Osteocyte (in vitro differentiated cells): ENCODE measurements at regions not wholly inside any gene's neighbourhood (a gene's known extent, or its start where the extent isn't known, plus 50 kb on each side); places are given as distances from the start of the nearest gene placed in this dataset.

Experiments
- DNase-seq: peaks from one replicate; pipeline ENCODE4 v3.0.0; 2021; ENCODE audit warnings: mixed read lengths; ENCODE audit not compliant: unreplicated experiment; ENCODE audit errors: extremely low spot score
- H3K27ac Mint-ChIP-seq: one replicate; pipeline ENCODE4 v1.8.0; 2021; ENCODE audit warnings: mild to moderate bottlenecking, mixed read lengths; ENCODE audit not compliant: unreplicated experiment
- H3K27me3 Mint-ChIP-seq: one replicate; pipeline ENCODE4 v1.8.0; 2021; ENCODE audit warnings: mixed read lengths; ENCODE audit not compliant: unreplicated experiment
- H3K36me3 Mint-ChIP-seq: one replicate; pipeline ENCODE4 v1.8.0; 2021; ENCODE audit warnings: mixed read lengths; ENCODE audit not compliant: unreplicated experiment
- H3K4me1 Mint-ChIP-seq: one replicate; pipeline ENCODE4 v1.8.0; 2021; ENCODE audit warnings: mixed read lengths; ENCODE audit not compliant: unreplicated experiment
- H3K4me3 Mint-ChIP-seq: one replicate; pipeline ENCODE4 v1.8.0; 2021; ENCODE audit warnings: mild to moderate bottlenecking, moderate library complexity, mixed read lengths; ENCODE audit not compliant: unreplicated experiment
- H3K9me3 Mint-ChIP-seq: one replicate; pipeline ENCODE4 v1.8.0; 2021; ENCODE audit warnings: mixed read lengths; ENCODE audit not compliant: unreplicated experiment
- TF ChIP-seq, protein P1 (sequence below): fragments of 200-600 bp; sonication (generic); IDR thresholded peaks from 2 replicates; pipeline ENCODE4 v1.5.0; 2021; ENCODE audit warnings: antibody characterized with exemption, mild to moderate bottlenecking, moderate library complexity

GRCh38 chr5:154696891-154697290 is 58.3 kb upstream of the LARP1 start:
- Mint-ChIP-seq H3K4me3 (no peak overlapping the region), H3K36me3 (no peaks in the 10 kb centered on the region)

DNA sequence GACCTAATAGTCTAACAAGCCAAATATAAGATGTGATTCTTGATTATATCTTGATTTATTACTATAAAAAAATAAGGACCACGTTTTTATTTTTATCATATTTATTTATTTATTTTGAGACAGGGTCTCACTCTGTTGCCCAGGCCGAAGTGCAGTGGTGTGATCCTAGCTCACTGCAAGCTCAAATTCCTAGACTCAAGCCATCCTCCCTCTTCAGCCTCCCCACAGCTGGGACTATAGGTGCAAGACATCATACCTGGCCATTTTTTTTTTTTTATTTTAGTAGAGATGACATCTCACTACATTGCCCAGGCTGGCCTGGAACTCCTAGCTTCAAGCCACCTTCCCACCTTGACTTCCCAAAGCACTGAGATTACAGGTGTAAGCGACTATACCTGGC is 61.0 kb upstream of the LARP1 start:
- Mint-ChIP-seq H3K27ac (no peak overlapping the region), H3K4me3 (no peak overlapping the region), H3K4me1 (peaks cover 10% of the 10 kb centered on the region), H3K27me3 (no peaks in the 10 kb centered on the region), H3K36me3 (no peaks in the 10 kb centered on the region), H3K9me3 (no peaks in the 10 kb centered on the region)
- TF ChIP-seq, protein P1, sequence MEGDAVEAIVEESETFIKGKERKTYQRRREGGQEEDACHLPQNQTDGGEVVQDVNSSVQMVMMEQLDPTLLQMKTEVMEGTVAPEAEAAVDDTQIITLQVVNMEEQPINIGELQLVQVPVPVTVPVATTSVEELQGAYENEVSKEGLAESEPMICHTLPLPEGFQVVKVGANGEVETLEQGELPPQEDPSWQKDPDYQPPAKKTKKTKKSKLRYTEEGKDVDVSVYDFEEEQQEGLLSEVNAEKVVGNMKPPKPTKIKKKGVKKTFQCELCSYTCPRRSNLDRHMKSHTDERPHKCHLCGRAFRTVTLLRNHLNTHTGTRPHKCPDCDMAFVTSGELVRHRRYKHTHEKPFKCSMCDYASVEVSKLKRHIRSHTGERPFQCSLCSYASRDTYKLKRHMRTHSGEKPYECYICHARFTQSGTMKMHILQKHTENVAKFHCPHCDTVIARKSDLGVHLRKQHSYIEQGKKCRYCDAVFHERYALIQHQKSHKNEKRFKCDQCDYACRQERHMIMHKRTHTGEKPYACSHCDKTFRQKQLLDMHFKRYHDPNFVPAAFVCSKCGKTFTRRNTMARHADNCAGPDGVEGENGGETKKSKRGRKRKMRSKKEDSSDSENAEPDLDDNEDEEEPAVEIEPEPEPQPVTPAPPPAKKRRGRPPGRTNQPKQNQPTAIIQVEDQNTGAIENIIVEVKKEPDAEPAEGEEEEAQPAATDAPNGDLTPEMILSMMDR: no peak
- DNase-seq: no peak

More at GRCh38 chr5:154696891-154697290, 58.3 kb upstream of the LARP1 start:
- peaks cover 6% of the 10 kb centered on the region for H3K4me1 Mint-ChIP-seq
- no peaks in the 10 kb centered on the region for H3K27me3 Mint-ChIP-seq
- no peak overlapping the region for H3K27ac Mint-ChIP-seq
- no peak for DNase-seq
- TF ChIP-seq, protein P1: no peak
- H3K9me3 Mint-ChIP-seq: no peaks in the 10 kb centered on the region

GRCh38 chr5:154690488-154690887 is 64.7 kb upstream of the LARP1 start:
- H3K4me3 Mint-ChIP-seq: no peak overlapping the region

DNA sequence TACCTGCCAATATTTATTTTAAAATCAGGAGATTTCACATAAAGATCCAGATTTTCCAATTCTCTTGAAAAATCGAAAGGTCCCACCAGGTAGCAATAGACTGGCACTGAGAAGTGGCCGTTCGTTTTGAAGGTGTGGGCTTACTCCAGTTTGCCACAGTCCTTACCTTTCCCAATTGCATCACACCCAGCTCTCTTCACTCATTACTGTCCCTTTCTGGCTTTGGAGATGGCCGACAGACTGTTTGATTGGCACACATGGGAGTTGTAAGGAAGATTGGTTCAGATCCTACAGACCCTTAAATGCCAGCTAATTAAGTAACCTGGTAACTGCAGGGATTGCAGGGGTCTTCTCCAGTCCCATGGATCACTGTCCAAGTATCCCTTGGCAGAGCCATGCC is 68.7 kb upstream of the LARP1 start:
- H3K4me1 Mint-ChIP-seq: peaks cover 10% of the 10 kb centered on the region
- no peaks in the 10 kb centered on the region for H3K27me3 Mint-ChIP-seq
- DNase-seq: no peak
- H3K9me3 Mint-ChIP-seq: no peaks in the 10 kb centered on the region
- no peak overlapping the region for H3K27ac Mint-ChIP-seq
- H3K4me3 Mint-ChIP-seq: no peak overlapping the region
- no peaks in the 10 kb centered on the region for H3K36me3 Mint-ChIP-seq
- TF ChIP-seq, protein P1: no peak

More at GRCh38 chr5:154690488-154690887, 64.7 kb upstream of the LARP1 start:
- TF ChIP-seq, protein P1: no peak
- Mint-ChIP-seq H3K9me3 (no peaks in the 10 kb centered on the region), H3K4me1 (peaks cover 10% of the 10 kb centered on the region), H3K27ac (no peak overlapping the region), H3K27me3 (no peaks in the 10 kb centered on the region), H3K36me3 (no peaks in the 10 kb centered on the region)
- no peak for DNase-seq

DNA sequence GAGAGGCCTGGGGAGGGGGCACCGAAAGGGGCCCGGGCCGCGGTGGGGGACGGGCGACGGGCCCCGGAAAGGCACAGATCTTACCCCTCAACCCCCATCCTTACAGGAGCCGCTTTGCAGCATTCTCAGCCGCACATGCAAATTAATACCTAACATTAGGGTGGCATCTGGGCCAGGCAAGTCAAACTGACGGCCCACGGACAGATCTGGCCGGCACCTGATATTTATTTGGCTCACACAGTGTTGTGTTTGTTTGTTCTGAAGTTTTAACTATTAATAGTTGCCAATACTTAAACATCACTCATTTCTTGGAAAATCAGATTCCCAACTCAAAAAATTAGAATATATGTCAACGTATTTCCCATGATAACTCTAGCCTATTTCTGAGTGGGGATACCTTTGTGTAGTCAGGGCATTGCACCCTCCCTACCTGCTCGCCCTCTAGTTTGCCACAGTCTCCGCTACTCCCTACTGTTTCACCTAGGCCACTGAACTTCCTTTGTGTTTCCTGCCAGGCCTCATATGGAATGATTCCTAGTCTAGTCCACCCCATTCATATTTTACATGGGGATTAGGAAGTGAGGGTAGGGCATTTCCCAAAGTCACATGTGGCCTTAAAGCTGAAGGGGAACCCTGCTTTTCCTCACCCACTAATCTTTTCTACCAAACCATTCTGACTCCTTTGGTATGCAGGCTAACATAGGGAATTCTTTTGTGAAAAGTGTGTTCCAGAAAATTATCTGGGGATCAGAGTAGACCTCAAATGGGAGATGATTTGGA is 71.9 kb upstream of the LARP1 start:
- Mint-ChIP-seq H3K4me3 (peak overlapping the region; percentile 74), H3K36me3 (no peaks in the 10 kb centered on the region), H3K27me3 (no peaks in the 10 kb centered on the region), H3K27ac (peak overlapping the region; percentile 58), H3K4me1 (peaks cover 10% of the 10 kb centered on the region), H3K9me3 (no peaks in the 10 kb centered on the region)
- TF ChIP-seq, protein P1: no peak
- DNase-seq: no peak
